ENCODE measurements at regions not wholly inside any gene's neighbourhood (a gene's known extent, or its start where the extent isn't known, plus 50 kb on each side); places are given as distances from the start of the nearest gene placed in this dataset.

GRCh38 chr16:5965321-5965720, 867.7 kb upstream of the EEF2KMT start:
- TF ChIP-seq CTCF (IDR thresholded peaks at IDR 0.05; ENCODE audit: unreplicated experiment) = no peak
- DNase-seq (ENCODE audit: low spot score in 2 of 2, unreplicated experiment in 2 of 2) = no peak
- H3K27me3 Mint-ChIP-seq (ENCODE audit: low read depth) = peaks cover 4% of the 10 kb centered on the region
- no peak overlapping the region for H3K4me3 Mint-ChIP-seq
- H3K27ac Mint-ChIP-seq = no peak overlapping the region
- H3K36me3 Mint-ChIP-seq = no peaks in the 10 kb centered on the region
- no peaks in the 10 kb centered on the region for H3K4me1 Mint-ChIP-seq
- peaks cover 8% of the 10 kb centered on the region for H3K9me3 Mint-ChIP-seq

GRCh38 chr16:5951486-5951885, 853.9 kb upstream of the EEF2KMT start:
- DNase-seq (ENCODE audit: low spot score in 2 of 2, unreplicated experiment in 2 of 2) = no peak
- no peak for TF ChIP-seq CTCF (IDR thresholded peaks at IDR 0.05; ENCODE audit: unreplicated experiment)
- H3K4me1 Mint-ChIP-seq = no peaks in the 10 kb centered on the region
- H3K27me3 Mint-ChIP-seq (ENCODE audit: low read depth) = no peaks in the 10 kb centered on the region
- no peak overlapping the region for H3K27ac Mint-ChIP-seq
- H3K4me3 Mint-ChIP-seq = no peak overlapping the region
- no peaks in the 10 kb centered on the region for H3K36me3 Mint-ChIP-seq
- no peaks in the 10 kb centered on the region for H3K9me3 Mint-ChIP-seq

- DNase-seq (ENCODE audit: low spot score in 2 of 2, unreplicated experiment in 2 of 2) = no peak
- Mint-ChIP-seq H3K36me3 (no peaks in the 10 kb centered on the region), H3K27me3 (ENCODE audit: low read depth) (no peaks in the 10 kb centered on the region), H3K4me3 (no peak overlapping the region), H3K4me1 (no peaks in the 10 kb centered on the region), H3K9me3 (peaks cover 33% of the 10 kb centered on the region), H3K27ac (no peak overlapping the region)
- no peak for TF ChIP-seq CTCF (IDR thresholded peaks at IDR 0.05; ENCODE audit: unreplicated experiment)
These were observed 847.4 kb upstream of the EEF2KMT start for GRCh38 chr16:5944971-5945370.

- H3K9me3 Mint-ChIP-seq = peaks cover 70% of the 10 kb centered on the region
- DNase-seq (ENCODE audit: low spot score in 2 of 2, unreplicated experiment in 2 of 2) = no peak
- H3K36me3 Mint-ChIP-seq = no peaks in the 10 kb centered on the region
- no peak for TF ChIP-seq CTCF (IDR thresholded peaks at IDR 0.05; ENCODE audit: unreplicated experiment)
- no peaks in the 10 kb centered on the region for H3K4me1 Mint-ChIP-seq
- H3K27me3 Mint-ChIP-seq (ENCODE audit: low read depth) = peaks cover 2% of the 10 kb centered on the region
- no peak overlapping the region for H3K27ac Mint-ChIP-seq
- H3K4me3 Mint-ChIP-seq = no peak overlapping the region
These were observed 841.0 kb upstream of the EEF2KMT start for GRCh38 chr16:5938607-5939006.

GRCh38 chr16:5932906-5933305, 835.3 kb upstream of the EEF2KMT start:
- Mint-ChIP-seq H3K36me3 (no peaks in the 10 kb centered on the region), H3K27ac (no peak overlapping the region)

More at GRCh38 chr16:5932906-5933305, 835.3 kb upstream of the EEF2KMT start:
- TF ChIP-seq CTCF (IDR thresholded peaks at IDR 0.05; ENCODE audit: unreplicated experiment) = no peak
- Mint-ChIP-seq H3K4me3 (no peak overlapping the region), H3K4me1 (no peaks in the 10 kb centered on the region), H3K27me3 (ENCODE audit: low read depth) (peaks cover 8% of the 10 kb centered on the region), H3K9me3 (peaks cover 34% of the 10 kb centered on the region)
- no peak for DNase-seq (ENCODE audit: low spot score in 2 of 2, unreplicated experiment in 2 of 2)
